IMR-90 (cell line): ENCODE measurements at regions not wholly inside any gene's neighbourhood (a gene's known extent, or its start where the extent isn't known, plus 50 kb on each side); places are given as distances from the start of the nearest gene placed in this dataset.

Source experiments
- ATAC-seq: fragments of 200-7000 bp; cut with Tn5 transposase; 2 replicates; pipeline ENCODE4 v1.9.1; 2020; ENCODE audit warnings: low read depth, mild to moderate bottlenecking, moderate library complexity
- BruUV-seq: library from RNA; stranded (reverse); fragments of 400-500 nt; replicated peaks from 2 replicates; lab custom pipeline; 2021; lab: Mats Ljungman, UMichigan
- CTCF ChIA-PET: fragments of 300-600 bp; formaldehyde crosslinking; extraction: SDS; loops from one replicate; lab custom pipeline; 2021; ENCODE audit warnings: antibody characterized with exemption; lab: Yijun Ruan, JAX
- POLR2A ChIA-PET: fragments of 300-600 bp; sonication (Branson Sonifier 250); formaldehyde crosslinking; loops from one replicate; lab custom pipeline; 2022; ENCODE audit warnings: antibody characterized with exemption; ENCODE audit not compliant: unreplicated experiment; lab: Charles Lee
- DNase-seq: peaks from one replicate; pipeline ENCODE4 v3.0.0; 2013
- H2AFZ ChIP-seq: replicated peaks from 2 replicates; pipeline ENCODE3; 2013; ENCODE audit warnings: low read length, mild to moderate bottlenecking; ENCODE audit not compliant: poor library complexity
- H2AK5ac ChIP-seq: 2 replicates; pipeline ENCODE4 v1.6.1; 2013; ENCODE audit warnings: low read depth, low read length, inconsistent platforms
- H2AK9ac ChIP-seq: replicated peaks from 2 replicates; pipeline ENCODE3; 2013; ENCODE audit warnings: mild to moderate bottlenecking, low read depth, low read length, moderate library complexity; ENCODE audit not compliant: poor library complexity
- H2BK120ac ChIP-seq: 2 replicates; pipeline ENCODE4 v1.6.1; 2013; ENCODE audit warnings: low read depth, low read length, inconsistent platforms
- H2BK15ac ChIP-seq: 3 replicates; pipeline ENCODE4 v1.6.1; 2013; ENCODE audit warnings: low read depth, low read length, inconsistent platforms
- H2BK20ac ChIP-seq: 2 replicates; pipeline ENCODE4 v1.6.1; 2013; ENCODE audit warnings: low read depth, mild to moderate bottlenecking, inconsistent platforms, low read length, moderate library complexity
- H2BK5ac ChIP-seq: 2 replicates; pipeline ENCODE4 v1.6.1; 2013; ENCODE audit warnings: mild to moderate bottlenecking, low read depth, low read length, inconsistent platforms; ENCODE audit not compliant: poor library complexity, severe bottlenecking
- H3K14ac ChIP-seq: replicated peaks from 2 replicates; pipeline ENCODE4 v1.6.1; 2013; ENCODE audit warnings: low read depth, low read length, inconsistent platforms
- H3K18ac ChIP-seq: 2 replicates; pipeline ENCODE4 v1.6.1; 2013; ENCODE audit warnings: low read depth, low read length, control low read depth
- H3K23ac ChIP-seq: 2 replicates; pipeline ENCODE4 v1.6.1; 2013; ENCODE audit warnings: low read depth, low read length, inconsistent platforms
- H3K27ac ChIP-seq: 2 replicates; pipeline ENCODE4 v1.5.1; 2013; ENCODE audit warnings: mild to moderate bottlenecking, control low read depth, low read length; ENCODE audit not compliant: insufficient read depth
- H3K27me3 ChIP-seq: 2 replicates; pipeline ENCODE4 v1.6.1; 2013; ENCODE audit warnings: low read length; ENCODE audit not compliant: control insufficient read depth, insufficient read depth
- H3K36me3 ChIP-seq: 2 replicates; pipeline ENCODE4 v1.6.1; 2013; ENCODE audit warnings: low read length, mixed read lengths; ENCODE audit not compliant: control insufficient read depth, insufficient read depth
- H3K4ac ChIP-seq: 2 replicates; pipeline ENCODE4 v1.6.1; 2013; ENCODE audit warnings: low read depth, low read length, inconsistent platforms
- H3K4me1 ChIP-seq: 2 replicates; pipeline ENCODE4 v1.6.1; 2013; ENCODE audit warnings: low read length, mixed read lengths; ENCODE audit not compliant: control insufficient read depth, insufficient read depth
- H3K4me2 ChIP-seq: 2 replicates; pipeline ENCODE4 v1.6.1; 2013; ENCODE audit warnings: low read depth, mild to moderate bottlenecking, control low read depth, low read length, moderate library complexity
- H3K4me3 ChIP-seq: 2 replicates; pipeline ENCODE4 v1.5.1; 2013; ENCODE audit warnings: low read depth, mild to moderate bottlenecking, control low read depth, low read length, moderate library complexity; ENCODE audit not compliant: insufficient read depth
- H3K56ac ChIP-seq: 2 replicates; pipeline ENCODE4 v1.6.1; 2013; ENCODE audit warnings: low read length, inconsistent platforms; ENCODE audit not compliant: insufficient read depth; ENCODE audit errors: extremely low read depth
- H3K79me1 ChIP-seq, 2 experiments: 2 replicates each; pipeline ENCODE4 v1.6.1; 2013; ENCODE audit warnings: low read length in 2 of 2, inconsistent platforms in 1 of 2, low read depth in 1 of 2
- H3K9ac ChIP-seq: 2 replicates; pipeline ENCODE4 v1.6.1; 2013; ENCODE audit warnings: low read depth, low read length, control low read depth
- H3K9me1 ChIP-seq: 2 replicates; pipeline ENCODE4 v1.6.1; 2013; ENCODE audit warnings: low read length, inconsistent platforms; ENCODE audit not compliant: insufficient read depth
- H3K9me3 ChIP-seq: 2 replicates; pipeline ENCODE4 v1.6.1; 2013; ENCODE audit warnings: low read length; ENCODE audit not compliant: control insufficient read depth, insufficient read depth
- H4K20me1 ChIP-seq: 2 replicates; pipeline ENCODE4 v1.6.1; 2013; ENCODE audit warnings: low read length, inconsistent platforms; ENCODE audit not compliant: insufficient read depth
- H4K5ac ChIP-seq: 2 replicates; pipeline ENCODE4 v1.6.1; 2013; ENCODE audit warnings: mild to moderate bottlenecking, low read depth, low read length, control low read depth
- H4K8ac ChIP-seq, 2 experiments: 2 replicates each; pipeline ENCODE4 v1.6.1; 2013; ENCODE audit warnings: low read depth in 2 of 2, low read length in 2 of 2, control low read depth in 1 of 2, inconsistent platforms in 1 of 2
- H4K91ac ChIP-seq: 2 replicates; pipeline ENCODE4 v1.6.1; 2013; ENCODE audit warnings: low read depth, low read length, inconsistent platforms; ENCODE audit not compliant: insufficient read depth
- BHLHE40 ChIP-seq: fragments of 150-350 bp; IDR thresholded peaks from 2 replicates; pipeline ENCODE4 v1.6.1; 2016; ENCODE audit warnings: mild to moderate bottlenecking, low read depth, low read length
- CEBPB ChIP-seq: IDR thresholded peaks from 2 replicates; pipeline ENCODE4 v1.6.1; 2012; ENCODE audit warnings: low read depth, low read length, improper control_type of control experiment
- CTCF ChIP-seq: conservative IDR thresholded peaks from 2 replicates; pipeline ENCODE4 v1.5.1; 2012; ENCODE audit warnings: mild to moderate bottlenecking, low read depth, low read length, improper control_type of control experiment
- ELK1 ChIP-seq: fragments of 150-350 bp; IDR thresholded peaks from 2 replicates; pipeline ENCODE4 v1.6.1; 2016; ENCODE audit warnings: low read depth, mild to moderate bottlenecking, low read length, moderate library complexity, borderline replicate concordance
- MAFK ChIP-seq: IDR thresholded peaks from 2 replicates; pipeline ENCODE4 v1.6.1; 2012; ENCODE audit warnings: low read depth, low read length, improper control_type of control experiment
- NFE2L2 ChIP-seq: fragments of 150-350 bp; IDR thresholded peaks from 2 replicates; pipeline ENCODE4 v1.6.1; 2016; ENCODE audit warnings: low read depth, mild to moderate bottlenecking, low read length
- POLR2A ChIP-seq: IDR thresholded peaks from 2 replicates; pipeline ENCODE4 v1.6.1; 2012; ENCODE audit warnings: mild to moderate bottlenecking, low read depth, low read length
- RCOR1 ChIP-seq: IDR thresholded peaks from 2 replicates; pipeline ENCODE4 v1.6.1; 2012; ENCODE audit warnings: mild to moderate bottlenecking, low read length, improper control_type of control experiment; ENCODE audit not compliant: insufficient replicate concordance
- RFX5 ChIP-seq: IDR thresholded peaks from 2 replicates; pipeline ENCODE4 v1.8.0; 2012; ENCODE audit warnings: low read depth, mild to moderate bottlenecking, low read length, moderate library complexity
- SMC3 ChIP-seq: fragments of 150-350 bp; IDR thresholded peaks from 2 replicates; pipeline ENCODE4 v1.6.1; 2016; ENCODE audit warnings: low read depth, mild to moderate bottlenecking, antibody characterized with exemption, low read length, moderate library complexity
- USF2 ChIP-seq: fragments of 150-350 bp; IDR thresholded peaks from 2 replicates; pipeline ENCODE4 v1.6.1; 2017; ENCODE audit warnings: mild to moderate bottlenecking, antibody characterized with exemption, low read length, low read depth
- WGBS, 2 experiments: methylation state at CpG; one replicate each; pipeline versions ENCODE4 v1.1.5 to v1.1.7; 2013; ENCODE audit warnings: missing lambda C conversion rate in 2 of 2; ENCODE audit not compliant: insufficient read length in 1 of 2; ENCODE audit errors: extremely low coverage in 2 of 2; 5-methylcytosine and 5-hydroxymethylcytosine counted together
- dilution Hi-C: fragments of 300-500 bp; cut with HindIII; formaldehyde crosslinking; loops from one replicate; pipeline ENCODE4 v1.14.3; 2018; ENCODE audit warnings: low sequenced_read_pairs; ENCODE audit not compliant: unreplicated experiment
- in situ Hi-C: fragments of 300-500 bp; cut with MboI; formaldehyde crosslinking; loops from 3 replicates; pipeline ENCODE4 v1.14.3; 2019; ENCODE audit warnings: low sequenced_read_pairs, inconsistent platforms, mixed read lengths
- intact Hi-C: fragments of 100-400 bp; cut with micrococcal nuclease; formaldehyde crosslinking; loops from 2 replicates; pipeline ENCODE4 v1.10.0; 2022

- no peak overlapping the region for H2BK20ac ChIP-seq
- no peaks in the 10 kb centered on the region for H3K79me1 ChIP-seq
- no peak overlapping the region for H2AFZ ChIP-seq
- ChIA-PET CTCF (no interaction called here), POLR2A (no interaction called here)
- intact Hi-C loops = no loop called here
- no peak overlapping the region for H3K18ac ChIP-seq
- H4K5ac ChIP-seq = no peak overlapping the region
- H3K27ac ChIP-seq = no peak overlapping the region
- peaks cover 11% of the 10 kb centered on the region for H3K9me3 ChIP-seq
- no peak overlapping the region for H2BK15ac ChIP-seq
- no TSS peak for BruUV-seq
- no CpG with 5 or more reads among the region's 2 CpGs for WGBS, 2 experiments
- no peak for DNase-seq
- H2AK5ac ChIP-seq = no peak overlapping the region
- H4K91ac ChIP-seq = no peak overlapping the region
- H3K4me2 ChIP-seq = no peak overlapping the region
- H3K4me1 ChIP-seq = no peaks in the 10 kb centered on the region
- H3K23ac ChIP-seq = no peak overlapping the region
- H3K4me3 ChIP-seq = no peak overlapping the region
- no peak overlapping the region for H3K9ac ChIP-seq
- H3K27me3 ChIP-seq = no peaks in the 10 kb centered on the region
- ATAC-seq = no peak
- H3K36me3 ChIP-seq = no peaks in the 10 kb centered on the region
- no peak overlapping the region for H3K4ac ChIP-seq
- in situ Hi-C loops = no loop called here
- no peak for TF ChIP-seq BHLHE40
- no peak for TF ChIP-seq CTCF
- TF ChIP-seq POLR2A = no peak
- no peak for TF ChIP-seq RCOR1
- no peak for TF ChIP-seq CEBPB
- TF ChIP-seq USF2 = no peak
- no peak for TF ChIP-seq ELK1
- TF ChIP-seq RFX5 = no peak
- no peak for TF ChIP-seq NFE2L2
- no peak for TF ChIP-seq MAFK
- TF ChIP-seq SMC3 = no peak
- no peak overlapping the region for H3K56ac ChIP-seq
- H2BK120ac ChIP-seq = no peak overlapping the region
- no peaks in the 10 kb centered on the region for H4K20me1 ChIP-seq
- no peak overlapping the region for H3K14ac ChIP-seq
- no peak overlapping the region for H2BK5ac ChIP-seq
- dilution Hi-C loops = no loop called here
- no peak overlapping the region for H4K8ac ChIP-seq
- no peak overlapping the region for H2AK9ac ChIP-seq
- H3K9me1 ChIP-seq = no peaks in the 10 kb centered on the region
Measured at GRCh38 chr3:1892459-1892858, 206.2 kb upstream of the CNTN4 start.
